HEK293 (cell line): ENCODE measurements at regions not wholly inside any gene's neighbourhood (a gene's known extent, or its start where the extent isn't known, plus 50 kb on each side); places are given as distances from the start of the nearest gene placed in this dataset.

ENCODE experiments used
- CTCF ChIP-seq: fragments of 450-650 bp; formaldehyde crosslinking; IDR thresholded peaks from 2 replicates; pipeline ENCODE4 v1.5.1; 2016; ENCODE audit warnings: missing biosample characterization, missing genetic modification characterization
- HOXA7 ChIP-seq: sonication (generic); formaldehyde crosslinking; IDR thresholded peaks from 2 replicates; pipeline ENCODE4 v1.8.1; 2022; ENCODE audit warnings: missing genetic modification reagents, borderline replicate concordance
- ZBTB20 ChIP-seq: fragments of 450-650 bp; formaldehyde crosslinking; IDR thresholded peaks from 2 replicates; pipeline ENCODE4 v1.5.1; 2016; ENCODE audit warnings: missing biosample characterization, missing genetic modification characterization
- ZFP41 ChIP-seq: fragments of 450-650 bp; formaldehyde crosslinking; IDR thresholded peaks from 2 replicates; pipeline ENCODE4 v1.5.1; 2016; ENCODE audit warnings: missing biosample characterization, missing genetic modification characterization, borderline replicate concordance
- ZNF266 ChIP-seq: fragments of 450-650 bp; formaldehyde crosslinking; IDR thresholded peaks from 2 replicates; pipeline ENCODE4 v1.5.1; 2016; ENCODE audit warnings: missing biosample characterization, missing genetic modification characterization, low read depth
- ZNF664 ChIP-seq: fragments of 450-650 bp; formaldehyde crosslinking; IDR thresholded peaks from 2 replicates; pipeline ENCODE4 v1.5.1; 2016; ENCODE audit warnings: missing biosample characterization, missing genetic modification characterization
- TF ChIP-seq, protein P1 (sequence below): fragments of 450-650 bp; formaldehyde crosslinking; IDR thresholded peaks from 2 replicates; pipeline ENCODE4 v1.5.1; 2016; ENCODE audit warnings: missing biosample characterization, missing genetic modification characterization

DNA sequence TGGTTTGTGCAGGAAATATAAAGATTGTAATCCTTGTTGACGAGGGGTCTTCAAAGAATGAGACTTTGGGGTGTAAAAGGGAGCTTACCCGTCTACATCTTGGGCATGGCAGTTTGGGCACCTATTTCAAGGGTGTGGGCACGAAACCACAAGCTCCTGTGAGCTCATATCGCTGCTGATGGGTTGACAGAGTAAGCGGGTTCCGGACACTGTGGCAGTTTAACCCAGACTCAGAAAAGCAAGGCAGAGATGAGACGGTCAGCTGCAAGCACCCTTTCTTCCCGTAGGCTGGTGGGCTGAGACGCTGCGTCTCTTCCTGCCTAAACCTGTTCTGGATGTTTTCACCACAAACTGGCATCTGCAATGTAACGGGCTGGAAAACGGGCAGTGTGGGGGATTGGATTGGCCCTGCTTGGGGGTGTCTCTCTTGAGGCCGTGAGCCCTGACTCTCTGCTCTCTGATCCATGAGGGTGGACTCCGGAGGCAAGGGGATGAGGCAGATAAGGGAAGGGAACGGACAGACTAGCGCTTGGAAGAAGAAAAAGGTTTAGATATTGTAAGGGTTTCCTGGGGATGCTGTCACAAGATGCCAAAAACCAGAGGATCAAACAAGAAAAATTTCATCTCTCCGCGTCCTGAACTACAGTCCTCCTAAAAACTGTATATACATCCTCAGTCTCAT is 237.5 kb downstream of the SHOX start:
- TF ChIP-seq CTCF (tag by site-specific recombination), result no peak
- no peak for TF ChIP-seq ZFP41
- TF ChIP-seq ZNF664 (tag by site-specific recombination), result no peak
- no peak for TF ChIP-seq ZNF266 (tag by site-specific recombination)
- TF ChIP-seq ZBTB20 (tag by site-specific recombination), result no peak
- no peak for TF ChIP-seq HOXA7 (CRISPR knock-in tag)
- TF ChIP-seq, protein P1, sequence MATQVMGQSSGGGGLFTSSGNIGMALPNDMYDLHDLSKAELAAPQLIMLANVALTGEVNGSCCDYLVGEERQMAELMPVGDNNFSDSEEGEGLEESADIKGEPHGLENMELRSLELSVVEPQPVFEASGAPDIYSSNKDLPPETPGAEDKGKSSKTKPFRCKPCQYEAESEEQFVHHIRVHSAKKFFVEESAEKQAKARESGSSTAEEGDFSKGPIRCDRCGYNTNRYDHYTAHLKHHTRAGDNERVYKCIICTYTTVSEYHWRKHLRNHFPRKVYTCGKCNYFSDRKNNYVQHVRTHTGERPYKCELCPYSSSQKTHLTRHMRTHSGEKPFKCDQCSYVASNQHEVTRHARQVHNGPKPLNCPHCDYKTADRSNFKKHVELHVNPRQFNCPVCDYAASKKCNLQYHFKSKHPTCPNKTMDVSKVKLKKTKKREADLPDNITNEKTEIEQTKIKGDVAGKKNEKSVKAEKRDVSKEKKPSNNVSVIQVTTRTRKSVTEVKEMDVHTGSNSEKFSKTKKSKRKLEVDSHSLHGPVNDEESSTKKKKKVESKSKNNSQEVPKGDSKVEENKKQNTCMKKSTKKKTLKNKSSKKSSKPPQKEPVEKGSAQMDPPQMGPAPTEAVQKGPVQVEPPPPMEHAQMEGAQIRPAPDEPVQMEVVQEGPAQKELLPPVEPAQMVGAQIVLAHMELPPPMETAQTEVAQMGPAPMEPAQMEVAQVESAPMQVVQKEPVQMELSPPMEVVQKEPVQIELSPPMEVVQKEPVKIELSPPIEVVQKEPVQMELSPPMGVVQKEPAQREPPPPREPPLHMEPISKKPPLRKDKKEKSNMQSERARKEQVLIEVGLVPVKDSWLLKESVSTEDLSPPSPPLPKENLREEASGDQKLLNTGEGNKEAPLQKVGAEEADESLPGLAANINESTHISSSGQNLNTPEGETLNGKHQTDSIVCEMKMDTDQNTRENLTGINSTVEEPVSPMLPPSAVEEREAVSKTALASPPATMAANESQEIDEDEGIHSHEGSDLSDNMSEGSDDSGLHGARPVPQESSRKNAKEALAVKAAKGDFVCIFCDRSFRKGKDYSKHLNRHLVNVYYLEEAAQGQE, result no peak
